Uterus (tissue), 3 donors: ENCODE measurements at regions not wholly inside any gene's neighbourhood (a gene's known extent, or its start where the extent isn't known, plus 50 kb on each side); places are given as distances from the start of the nearest gene placed in this dataset.

ENCODE experiments used
- DNase-seq, 2 donors: peaks; one replicate each; pipeline ENCODE4 v3.0.0-alpha.2; 2019 to 2020
- H3K27ac ChIP-seq, 2 donors: fragments of 200-600 bp; sonication (generic); 1 replicate in 1 of 2; 2 replicates in 1 of 2; pipeline ENCODE4 v1.5.1; 2016 to 2018
- H3K27me3 ChIP-seq, 2 donors: fragments of 200-600 bp; sonication (generic); one replicate each; pipeline ENCODE4 v1.5.1; 2018 to 2019; ENCODE audit warnings: control low read depth in 1 of 2
- H3K36me3 ChIP-seq, 2 donors: fragments of 200-600 bp; sonication (generic); one replicate each; pipeline ENCODE4 v1.5.1; 2019; ENCODE audit warnings: control low read depth in 1 of 2
- H3K4me1 ChIP-seq, 2 donors: fragments of 200-600 bp; sonication (generic); one replicate each; pipeline ENCODE4 v1.5.1; 2018 to 2019; ENCODE audit warnings: control low read depth in 1 of 2
- H3K4me3 ChIP-seq, 2 donors: fragments of 200-600 bp; sonication (generic); 1 replicate in 1 of 2; 2 replicates in 1 of 2; pipeline ENCODE4 v1.5.1; 2018 to 2019; ENCODE audit warnings: mild to moderate bottlenecking in 1 of 2
- H3K9me3 ChIP-seq, 2 donors: fragments of 200-600 bp; sonication (generic); one replicate each; pipeline ENCODE4 v1.5.1; 2019; ENCODE audit warnings: control low read depth in 1 of 2
- POLR2A ChIP-seq, 2 donors: fragments of 450-650 bp; IDR thresholded peaks; one replicate each; pipeline ENCODE4 v1.6.1; 2016; ENCODE audit warnings: antibody characterized with exemption in 2 of 2, mild to moderate bottlenecking in 1 of 2, moderate library complexity in 1 of 2
- intact Hi-C: fragments of 100-400 bp; cut with DNase I; formaldehyde crosslinking; loops from one replicate; pipeline ENCODE4 v1.15.1; 2023; ENCODE audit warnings: low total_unique reads
- TF ChIP-seq, protein P1 (sequence below), 4 experiments: fragments of 200-600 bp in 2 of 4; fragments of 450-650 bp in 2 of 4; sonication (generic) in 2 of 4; IDR thresholded peaks; one replicate each; pipeline ENCODE4 v1.5.1; 2016 to 2019; ENCODE audit warnings: antibody characterized with exemption in 4 of 4, mild to moderate bottlenecking in 2 of 4, moderate library complexity in 1 of 4
- donor health status: DM: yes; HTN: yes; CAD: no.

GRCh38 chr18:60601249-60601648, 228.7 kb upstream of the MC4R start:
- no peaks in the 10 kb centered on the region for H3K4me1 ChIP-seq
- no peaks in the 10 kb centered on the region for H3K36me3 ChIP-seq
- TF ChIP-seq, protein P1, sequence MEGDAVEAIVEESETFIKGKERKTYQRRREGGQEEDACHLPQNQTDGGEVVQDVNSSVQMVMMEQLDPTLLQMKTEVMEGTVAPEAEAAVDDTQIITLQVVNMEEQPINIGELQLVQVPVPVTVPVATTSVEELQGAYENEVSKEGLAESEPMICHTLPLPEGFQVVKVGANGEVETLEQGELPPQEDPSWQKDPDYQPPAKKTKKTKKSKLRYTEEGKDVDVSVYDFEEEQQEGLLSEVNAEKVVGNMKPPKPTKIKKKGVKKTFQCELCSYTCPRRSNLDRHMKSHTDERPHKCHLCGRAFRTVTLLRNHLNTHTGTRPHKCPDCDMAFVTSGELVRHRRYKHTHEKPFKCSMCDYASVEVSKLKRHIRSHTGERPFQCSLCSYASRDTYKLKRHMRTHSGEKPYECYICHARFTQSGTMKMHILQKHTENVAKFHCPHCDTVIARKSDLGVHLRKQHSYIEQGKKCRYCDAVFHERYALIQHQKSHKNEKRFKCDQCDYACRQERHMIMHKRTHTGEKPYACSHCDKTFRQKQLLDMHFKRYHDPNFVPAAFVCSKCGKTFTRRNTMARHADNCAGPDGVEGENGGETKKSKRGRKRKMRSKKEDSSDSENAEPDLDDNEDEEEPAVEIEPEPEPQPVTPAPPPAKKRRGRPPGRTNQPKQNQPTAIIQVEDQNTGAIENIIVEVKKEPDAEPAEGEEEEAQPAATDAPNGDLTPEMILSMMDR (IDR thresholded peaks at IDR 0.05) = no peak
- no peak for TF ChIP-seq POLR2A (IDR thresholded peaks at IDR 0.05)
- no peaks in the 10 kb centered on the region for H3K9me3 ChIP-seq
- H3K27ac ChIP-seq = no peak overlapping the region
- H3K4me3 ChIP-seq = no peak overlapping the region
- DNase-seq = no peak
- no peaks in the 10 kb centered on the region for H3K27me3 ChIP-seq
- intact Hi-C loops = no loop called here

DNA sequence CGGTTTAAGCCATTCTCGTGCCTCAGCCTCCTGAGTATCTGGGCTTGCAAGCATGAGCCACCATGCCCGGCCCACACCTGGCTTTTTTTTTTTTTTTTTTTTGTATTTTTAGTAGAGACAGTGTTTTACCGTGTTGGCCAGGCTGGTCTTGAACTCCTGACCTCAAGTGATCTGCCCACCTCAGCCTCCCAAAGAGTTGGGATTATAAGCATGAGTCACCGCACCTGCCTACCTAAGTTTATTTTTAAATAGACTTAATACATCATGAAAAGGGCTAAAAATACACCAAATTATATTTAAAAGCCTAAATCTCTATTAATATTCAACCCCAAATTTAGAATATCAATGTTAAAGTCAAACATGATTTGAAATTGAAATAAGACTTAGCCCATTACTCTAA, 250.8 kb upstream of the MC4R start:
- TF ChIP-seq POLR2A (IDR thresholded peaks at IDR 0.05) = no peak
- TF ChIP-seq, protein P1 (IDR thresholded peaks at IDR 0.05) = no peak
- Histone ChIP-seq H3K36me3 (no peaks in the 10 kb centered on the region), H3K9me3 (no peaks in the 10 kb centered on the region), H3K4me1 (no peaks in the 10 kb centered on the region), H3K4me3 (no peak overlapping the region), H3K27ac (no peak overlapping the region), H3K27me3 (no peaks in the 10 kb centered on the region)
- intact Hi-C loops = no loop called here
- no peak for DNase-seq

- Histone ChIP-seq H3K9me3 (no peaks in the 10 kb centered on the region), H3K4me3 (no peak overlapping the region), H3K4me1 (no peaks in the 10 kb centered on the region), H3K27ac (no peak overlapping the region), H3K27me3 (no peaks in the 10 kb centered on the region), H3K36me3 (no peaks in the 10 kb centered on the region)
- no peak for DNase-seq
- no peak for TF ChIP-seq POLR2A (IDR thresholded peaks at IDR 0.05)
- TF ChIP-seq, protein P1 (IDR thresholded peaks at IDR 0.05) = no peak
- intact Hi-C loops = no loop called here
Observed at GRCh38 chr18:60624207-60624606, 251.6 kb upstream of the MC4R start.

DNA sequence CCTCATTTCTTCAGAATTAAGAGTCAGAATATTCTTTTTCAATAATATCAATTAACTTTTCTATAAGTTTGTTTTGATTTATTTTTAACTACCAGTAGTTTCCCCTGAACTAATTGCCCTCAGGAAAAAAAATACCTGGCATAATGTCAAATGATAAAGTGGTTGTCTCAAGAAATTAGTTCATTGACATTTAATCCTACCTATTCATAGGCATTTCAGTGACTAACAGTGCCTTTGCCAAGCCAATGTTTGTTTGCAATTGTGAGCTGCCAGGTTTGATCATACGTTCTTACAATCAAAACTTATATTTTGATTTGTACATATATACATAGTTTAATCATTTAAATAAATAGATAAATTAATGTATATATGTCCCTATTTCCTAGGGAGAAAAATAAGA, 267.3 kb upstream of the MC4R start:
- TF ChIP-seq POLR2A (IDR thresholded peaks at IDR 0.05) = no peak
- TF ChIP-seq, protein P1 (IDR thresholded peaks at IDR 0.05) = no peak
- Histone ChIP-seq H3K27ac (no peak overlapping the region), H3K27me3 (no peaks in the 10 kb centered on the region), H3K9me3 (no peaks in the 10 kb centered on the region), H3K4me1 (no peaks in the 10 kb centered on the region), H3K36me3 (no peaks in the 10 kb centered on the region), H3K4me3 (no peak overlapping the region)
- no peak for DNase-seq
- intact Hi-C loops = no loop called here

- H3K36me3 ChIP-seq = no peaks in the 10 kb centered on the region
- H3K9me3 ChIP-seq = no peaks in the 10 kb centered on the region
- no peak for DNase-seq
- no peak overlapping the region for H3K4me3 ChIP-seq
- intact Hi-C loops = no loop called here
- H3K27ac ChIP-seq = no peak overlapping the region
- TF ChIP-seq, protein P1 (IDR thresholded peaks at IDR 0.05) = no peak
- TF ChIP-seq POLR2A (IDR thresholded peaks at IDR 0.05) = no peak
- H3K27me3 ChIP-seq = peaks cover 0 to 3% of the 10 kb centered on the region in 2 donors
- H3K4me1 ChIP-seq = no peaks in the 10 kb centered on the region
Observed at GRCh38 chr18:60643009-60643408, 270.4 kb upstream of the MC4R start.
